Neural cell (in vitro differentiated cells): ENCODE measurements at regions not wholly inside any gene's neighbourhood (a gene's known extent, or its start where the extent isn't known, plus 50 kb on each side); places are given as distances from the start of the nearest gene placed in this dataset.

ENCODE experiments used
- EP300 ChIP-seq: fragments of 450-650 bp; conservative IDR thresholded peaks from 2 replicates; pipeline ENCODE4 v1.6.1; 2014; ENCODE audit warnings: antibody characterized with exemption, mild to moderate bottlenecking, moderate library complexity; ENCODE audit not compliant: poor library complexity, severe bottlenecking
- EZH2 ChIP-seq: fragments of 200-600, 300-800 bp; shearing (Covaris generic), sonication (generic); IDR thresholded peaks from 2 replicates; pipeline ENCODE4 v1.6.1; 2014; ENCODE audit warnings: antibody characterized with exemption, low read length, borderline replicate concordance, mild to moderate bottlenecking; ENCODE audit not compliant: insufficient read depth, poor library complexity, severe bottlenecking
- MXI1 ChIP-seq: fragments of 450-650 bp; conservative IDR thresholded peaks from 2 replicates; pipeline ENCODE4 v1.6.1; 2014; ENCODE audit warnings: antibody characterized with exemption, mild to moderate bottlenecking; ENCODE audit not compliant: poor library complexity, severe bottlenecking
- POLR2AphosphoS5 ChIP-seq: IDR thresholded peaks from 2 replicates; pipeline ENCODE4 v1.6.1; 2012
- RAD21 ChIP-seq: fragments of 450-650 bp; conservative IDR thresholded peaks from 2 replicates; pipeline ENCODE4 v1.6.1; 2014; ENCODE audit warnings: antibody characterized with exemption, mild to moderate bottlenecking, moderate library complexity
- SMC3 ChIP-seq: fragments of 450-650 bp; conservative IDR thresholded peaks from 2 replicates; pipeline ENCODE4 v1.6.1; 2014; ENCODE audit warnings: antibody characterized with exemption, mild to moderate bottlenecking, moderate library complexity; ENCODE audit not compliant: poor library complexity
- TAF1 ChIP-seq: IDR thresholded peaks from 2 replicates; pipeline ENCODE4 v1.6.1; 2012; ENCODE audit warnings: low read depth
- TF ChIP-seq, protein P1 (sequence below): fragments of 450-650 bp; IDR thresholded peaks from 2 replicates; pipeline ENCODE4 v1.5.1; 2014; ENCODE audit warnings: antibody characterized with exemption, mild to moderate bottlenecking, moderate library complexity; ENCODE audit not compliant: poor library complexity, severe bottlenecking
- TF ChIP-seq, protein P2 (sequence below): IDR thresholded peaks from 2 replicates; pipeline ENCODE4 v1.6.1; 2012; ENCODE audit warnings: borderline replicate concordance

DNA sequence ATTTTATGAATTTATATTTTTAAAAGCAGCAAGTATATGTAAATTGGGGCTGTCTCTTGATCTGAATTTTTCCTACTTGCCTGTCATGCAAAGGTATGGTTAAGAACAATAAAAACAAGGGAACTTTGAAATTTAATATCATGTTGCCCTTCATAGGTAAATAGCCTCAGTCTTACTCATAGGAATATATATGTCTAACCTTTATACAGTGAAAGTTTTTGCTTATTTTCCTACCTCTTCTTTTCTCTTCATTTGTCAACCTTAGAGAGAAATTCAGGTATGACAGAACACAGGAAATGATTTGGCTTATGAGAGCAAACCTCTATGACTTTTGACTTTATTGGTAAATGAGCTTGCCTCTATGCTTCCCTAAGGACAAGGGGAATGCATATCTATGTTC, 716.0 kb downstream of the CENPC start:
- TF ChIP-seq, protein P1, sequence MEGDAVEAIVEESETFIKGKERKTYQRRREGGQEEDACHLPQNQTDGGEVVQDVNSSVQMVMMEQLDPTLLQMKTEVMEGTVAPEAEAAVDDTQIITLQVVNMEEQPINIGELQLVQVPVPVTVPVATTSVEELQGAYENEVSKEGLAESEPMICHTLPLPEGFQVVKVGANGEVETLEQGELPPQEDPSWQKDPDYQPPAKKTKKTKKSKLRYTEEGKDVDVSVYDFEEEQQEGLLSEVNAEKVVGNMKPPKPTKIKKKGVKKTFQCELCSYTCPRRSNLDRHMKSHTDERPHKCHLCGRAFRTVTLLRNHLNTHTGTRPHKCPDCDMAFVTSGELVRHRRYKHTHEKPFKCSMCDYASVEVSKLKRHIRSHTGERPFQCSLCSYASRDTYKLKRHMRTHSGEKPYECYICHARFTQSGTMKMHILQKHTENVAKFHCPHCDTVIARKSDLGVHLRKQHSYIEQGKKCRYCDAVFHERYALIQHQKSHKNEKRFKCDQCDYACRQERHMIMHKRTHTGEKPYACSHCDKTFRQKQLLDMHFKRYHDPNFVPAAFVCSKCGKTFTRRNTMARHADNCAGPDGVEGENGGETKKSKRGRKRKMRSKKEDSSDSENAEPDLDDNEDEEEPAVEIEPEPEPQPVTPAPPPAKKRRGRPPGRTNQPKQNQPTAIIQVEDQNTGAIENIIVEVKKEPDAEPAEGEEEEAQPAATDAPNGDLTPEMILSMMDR = no peak
- TF ChIP-seq EP300 (no peak), EZH2 (no peak), TAF1 (no peak), POLR2AphosphoS5 (no peak), MXI1 (no peak), RAD21 (no peak), SMC3 (no peak)
- TF ChIP-seq, protein P2, sequence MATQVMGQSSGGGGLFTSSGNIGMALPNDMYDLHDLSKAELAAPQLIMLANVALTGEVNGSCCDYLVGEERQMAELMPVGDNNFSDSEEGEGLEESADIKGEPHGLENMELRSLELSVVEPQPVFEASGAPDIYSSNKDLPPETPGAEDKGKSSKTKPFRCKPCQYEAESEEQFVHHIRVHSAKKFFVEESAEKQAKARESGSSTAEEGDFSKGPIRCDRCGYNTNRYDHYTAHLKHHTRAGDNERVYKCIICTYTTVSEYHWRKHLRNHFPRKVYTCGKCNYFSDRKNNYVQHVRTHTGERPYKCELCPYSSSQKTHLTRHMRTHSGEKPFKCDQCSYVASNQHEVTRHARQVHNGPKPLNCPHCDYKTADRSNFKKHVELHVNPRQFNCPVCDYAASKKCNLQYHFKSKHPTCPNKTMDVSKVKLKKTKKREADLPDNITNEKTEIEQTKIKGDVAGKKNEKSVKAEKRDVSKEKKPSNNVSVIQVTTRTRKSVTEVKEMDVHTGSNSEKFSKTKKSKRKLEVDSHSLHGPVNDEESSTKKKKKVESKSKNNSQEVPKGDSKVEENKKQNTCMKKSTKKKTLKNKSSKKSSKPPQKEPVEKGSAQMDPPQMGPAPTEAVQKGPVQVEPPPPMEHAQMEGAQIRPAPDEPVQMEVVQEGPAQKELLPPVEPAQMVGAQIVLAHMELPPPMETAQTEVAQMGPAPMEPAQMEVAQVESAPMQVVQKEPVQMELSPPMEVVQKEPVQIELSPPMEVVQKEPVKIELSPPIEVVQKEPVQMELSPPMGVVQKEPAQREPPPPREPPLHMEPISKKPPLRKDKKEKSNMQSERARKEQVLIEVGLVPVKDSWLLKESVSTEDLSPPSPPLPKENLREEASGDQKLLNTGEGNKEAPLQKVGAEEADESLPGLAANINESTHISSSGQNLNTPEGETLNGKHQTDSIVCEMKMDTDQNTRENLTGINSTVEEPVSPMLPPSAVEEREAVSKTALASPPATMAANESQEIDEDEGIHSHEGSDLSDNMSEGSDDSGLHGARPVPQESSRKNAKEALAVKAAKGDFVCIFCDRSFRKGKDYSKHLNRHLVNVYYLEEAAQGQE = no peak
